Neuronal stem cell (in vitro differentiated cells): ENCODE measurements at regions not wholly inside any gene's neighbourhood (a gene's known extent, or its start where the extent isn't known, plus 50 kb on each side); places are given as distances from the start of the nearest gene placed in this dataset.

Source experiments
- DNase-seq: peaks from one replicate; pipeline ENCODE4 v3.0.0-alpha.2; 2013; ENCODE audit warnings: low spot score
- H2AFZ ChIP-seq: one replicate; pipeline ENCODE4 v1.6.1; 2013; ENCODE audit warnings: mild to moderate bottlenecking, low read length, inconsistent platforms
- H2AK5ac ChIP-seq: 2 replicates; pipeline ENCODE4 v1.6.1; 2013; ENCODE audit warnings: low read depth, mild to moderate bottlenecking, inconsistent platforms, low read length, moderate library complexity, mixed read lengths
- H2BK120ac ChIP-seq: 2 replicates; pipeline ENCODE4 v1.6.1; 2013; ENCODE audit warnings: low read depth, mild to moderate bottlenecking, inconsistent platforms, low read length, moderate library complexity, mixed read lengths
- H2BK12ac ChIP-seq: one replicate; pipeline ENCODE4 v1.6.1; 2013; ENCODE audit warnings: low read length, inconsistent platforms
- H2BK15ac ChIP-seq: 2 replicates; pipeline ENCODE4 v1.6.1; 2013; ENCODE audit warnings: mild to moderate bottlenecking, low read length, inconsistent platforms, mixed read lengths
- H2BK5ac ChIP-seq: one replicate; pipeline ENCODE4 v1.6.1; 2013; ENCODE audit warnings: inconsistent platforms, mild to moderate bottlenecking, low read length, moderate library complexity
- H3K14ac ChIP-seq: one replicate; pipeline ENCODE4 v1.6.1; 2013; ENCODE audit warnings: low read length, inconsistent platforms
- H3K18ac ChIP-seq: 2 replicates; pipeline ENCODE4 v1.6.1; 2013; ENCODE audit warnings: low read length, inconsistent platforms
- H3K23ac ChIP-seq: 2 replicates; pipeline ENCODE4 v1.6.1; 2013; ENCODE audit warnings: low read depth, mild to moderate bottlenecking, mixed read lengths, low read length, inconsistent platforms; ENCODE audit not compliant: poor library complexity
- H3K27ac ChIP-seq: replicated peaks from 3 replicates; pipeline ENCODE4 v1.5.1; 2013; ENCODE audit warnings: low read length, inconsistent platforms
- H3K27me3 ChIP-seq, 3 experiments: 2 replicates each; pipeline ENCODE4 v1.6.1; 2013; ENCODE audit warnings: low read length in 3 of 3, mild to moderate bottlenecking in 2 of 3, inconsistent platforms in 1 of 3, low read depth in 1 of 3, mixed read lengths in 1 of 3, moderate library complexity in 1 of 3; ENCODE audit not compliant: control insufficient read depth in 3 of 3, insufficient read depth in 3 of 3
- H3K36me3 ChIP-seq, 2 donors: replicated peaks in 1 of 2; 2 replicates each; pipeline ENCODE4 v1.6.1; 2013; ENCODE audit warnings: low read length in 2 of 2; ENCODE audit not compliant: control insufficient read depth in 2 of 2, insufficient read depth in 2 of 2
- H3K4ac ChIP-seq: 2 replicates; pipeline ENCODE4 v1.6.1; 2013; ENCODE audit warnings: inconsistent platforms, mild to moderate bottlenecking, low read length, moderate library complexity
- H3K4me1 ChIP-seq, 2 donors: 1 replicate in 1 of 2; 2 replicates in 1 of 2; pipeline ENCODE4 v1.6.1; 2013; ENCODE audit warnings: low read length in 2 of 2, low read depth in 1 of 2; ENCODE audit not compliant: control insufficient read depth in 2 of 2, insufficient read depth in 1 of 2
- H3K4me2 ChIP-seq: one replicate; pipeline ENCODE4 v1.6.1; 2013; ENCODE audit warnings: mild to moderate bottlenecking, low read length, inconsistent platforms; ENCODE audit not compliant: insufficient read depth, poor library complexity, severe bottlenecking
- H3K4me3 ChIP-seq, 2 donors: 2 replicates each; pipeline ENCODE4 v1.5.1; 2013; ENCODE audit warnings: low read length in 2 of 2, mild to moderate bottlenecking in 2 of 2, inconsistent platforms in 1 of 2, moderate library complexity in 1 of 2
- H3K79me1 ChIP-seq: one replicate; pipeline ENCODE4 v1.6.1; 2013; ENCODE audit warnings: low read depth, mild to moderate bottlenecking, inconsistent platforms, low read length, moderate library complexity
- H3K9ac ChIP-seq: one replicate; pipeline ENCODE4 v1.6.1; 2013; ENCODE audit warnings: mild to moderate bottlenecking, low read depth, low read length, inconsistent platforms; ENCODE audit not compliant: poor library complexity
- H3K9me3 ChIP-seq, 2 donors: replicated peaks in 1 of 2; 2 replicates each; pipeline versions ENCODE3 to v1.6.1; 2013; ENCODE audit warnings: low read length in 2 of 2, mild to moderate bottlenecking in 2 of 2, inconsistent platforms in 1 of 2, low read depth in 1 of 2, mixed read lengths in 1 of 2, moderate library complexity in 1 of 2; ENCODE audit not compliant: control insufficient read depth in 2 of 2, insufficient read depth in 1 of 2
- H4K8ac ChIP-seq: one replicate; pipeline ENCODE4 v1.6.1; 2013; ENCODE audit warnings: low read depth, mild to moderate bottlenecking, inconsistent platforms, low read length, moderate library complexity
- H4K91ac ChIP-seq: one replicate; pipeline ENCODE4 v1.6.1; 2013; ENCODE audit warnings: low read length, low read depth, mild to moderate bottlenecking, inconsistent platforms; ENCODE audit not compliant: poor library complexity
- WGBS, 2 donors: extraction: QIAGEN DNeasy Blood & Tissue Kit; methylation state at CpG; one replicate each; pipeline ENCODE4 v1.1.7; 2013; ENCODE audit warnings: missing lambda C conversion rate in 2 of 2, mixed read lengths in 1 of 2; ENCODE audit not compliant: insufficient read length in 2 of 2, insufficient replicate concordance in 1 of 2; ENCODE audit errors: extremely low coverage in 2 of 2; 5-methylcytosine and 5-hydroxymethylcytosine counted together

- Histone ChIP-seq H4K91ac (no peak overlapping the region), H3K4me3 (no peak overlapping the region), H2AFZ (no peak overlapping the region), H3K4ac (no peak overlapping the region), H3K14ac (no peak overlapping the region), H2BK5ac (no peak overlapping the region), H3K27ac (no peak overlapping the region), H3K9me3 (no peaks in the 10 kb centered on the region), H3K4me2 (no peak overlapping the region), H3K36me3 (no peaks in the 10 kb centered on the region), H2AK5ac (no peak overlapping the region), H3K27me3 (no peaks in the 10 kb centered on the region), H2BK120ac (no peak overlapping the region), H4K8ac (no peak overlapping the region), H3K9ac (no peak overlapping the region), H3K79me1 (no peaks in the 10 kb centered on the region), H2BK12ac (no peak overlapping the region), H3K23ac (no peak overlapping the region), H3K18ac (no peak overlapping the region), H2BK15ac (no peak overlapping the region), H3K4me1 (no peaks in the 10 kb centered on the region)
- no peak for DNase-seq
Observed at GRCh38 chr12:85352016-85352415, 72.0 kb downstream of the ALX1 start.

DNA sequence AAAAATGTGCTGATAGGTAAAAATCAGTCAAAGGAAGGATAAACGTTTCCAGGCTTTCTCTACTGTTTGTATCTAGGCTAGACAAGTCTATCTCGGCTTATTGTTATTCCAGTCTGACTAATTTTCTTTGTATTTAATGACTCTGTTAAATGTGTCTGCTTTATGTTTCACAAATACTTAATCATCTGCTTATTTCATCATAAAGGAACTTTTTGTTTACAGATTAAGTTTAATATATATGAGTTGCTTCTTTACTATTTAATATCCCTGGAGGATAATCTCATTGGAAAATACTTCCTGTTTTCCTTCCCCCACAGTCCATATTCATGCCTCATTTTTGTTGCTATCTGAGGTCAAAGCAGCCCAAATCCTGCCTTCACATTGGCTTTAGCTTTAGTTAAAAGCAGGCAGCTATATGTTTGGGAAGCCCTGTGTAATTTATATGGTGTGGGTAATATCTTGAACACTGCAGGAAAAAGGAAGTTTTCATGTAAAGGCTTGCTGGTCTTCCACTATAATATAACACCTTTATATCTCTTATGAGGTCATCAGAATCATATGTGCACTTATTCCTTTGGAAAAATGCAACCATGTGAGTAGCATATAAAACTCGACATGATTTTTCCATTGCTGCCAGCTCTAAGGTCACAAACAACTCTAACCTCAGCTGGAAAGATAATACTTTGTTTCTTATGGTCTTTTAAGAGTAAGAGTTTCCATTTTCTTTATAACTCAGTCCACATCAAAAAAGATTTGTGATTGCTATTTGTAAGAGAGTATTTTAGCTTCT is 76.8 kb downstream of the ALX1 start:
- Histone ChIP-seq H2BK12ac (no peak overlapping the region), H3K4me1 (no peaks in the 10 kb centered on the region), H3K36me3 (no peaks in the 10 kb centered on the region), H2BK15ac (no peak overlapping the region), H2BK5ac (no peak overlapping the region), H3K4ac (no peak overlapping the region), H3K27ac (no peak overlapping the region), H3K79me1 (no peaks in the 10 kb centered on the region), H3K27me3 (no peaks in the 10 kb centered on the region), H2BK120ac (no peak overlapping the region), H3K4me3 (no peak overlapping the region), H3K18ac (no peak overlapping the region), H3K4me2 (no peak overlapping the region), H2AFZ (no peak overlapping the region), H3K23ac (no peak overlapping the region), H4K8ac (no peak overlapping the region), H4K91ac (no peak overlapping the region), H3K9me3 (no peaks in the 10 kb centered on the region), H2AK5ac (no peak overlapping the region), H3K9ac (no peak overlapping the region), H3K14ac (no peak overlapping the region)
- no CpG with 5 or more reads among the region's 3 CpGs for WGBS, 2 donors
- DNase-seq, result no peak

DNA sequence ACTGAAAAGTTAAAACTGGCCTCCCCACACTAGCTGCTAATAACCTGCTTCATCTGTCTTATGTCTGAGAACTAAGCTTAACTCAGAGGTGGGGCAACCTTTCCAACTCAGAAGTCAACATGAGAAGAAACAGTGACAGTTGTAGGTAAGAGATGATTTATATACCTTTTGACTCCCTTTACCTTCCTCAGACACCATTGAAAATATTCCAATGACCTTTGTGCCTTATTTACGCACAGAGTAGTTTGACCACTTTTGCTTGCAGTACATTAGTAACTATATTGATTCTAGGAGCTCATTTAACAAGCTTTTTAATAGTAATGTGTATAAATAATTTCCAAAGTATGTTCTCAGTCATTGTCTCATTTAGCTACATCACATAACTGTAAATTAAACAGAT is 77.6 kb downstream of the ALX1 start:
- Histone ChIP-seq H3K4ac (no peak overlapping the region), H4K8ac (no peak overlapping the region), H3K18ac (no peak overlapping the region), H2BK5ac (no peak overlapping the region), H3K9ac (no peak overlapping the region), H4K91ac (no peak overlapping the region), H3K27ac (no peak overlapping the region), H3K9me3 (no peaks in the 10 kb centered on the region), H3K4me3 (no peak overlapping the region), H2BK120ac (no peak overlapping the region), H2AK5ac (no peak overlapping the region), H3K4me1 (no peaks in the 10 kb centered on the region), H2BK15ac (no peak overlapping the region), H2AFZ (no peak overlapping the region), H2BK12ac (no peak overlapping the region), H3K23ac (no peak overlapping the region), H3K79me1 (no peaks in the 10 kb centered on the region), H3K4me2 (no peak overlapping the region), H3K14ac (no peak overlapping the region), H3K36me3 (no peaks in the 10 kb centered on the region), H3K27me3 (no peaks in the 10 kb centered on the region)
- WGBS, 2 donors, result no CpG with 5 or more reads among the region's 1 CpG
- no peak for DNase-seq

- H2BK15ac ChIP-seq, result no peak overlapping the region
- H2BK12ac ChIP-seq, result no peak overlapping the region
- H3K18ac ChIP-seq, result no peak overlapping the region
- no peak overlapping the region for H2AK5ac ChIP-seq
- H3K4me1 ChIP-seq, result no peaks in the 10 kb centered on the region
- no peaks in the 10 kb centered on the region for H3K79me1 ChIP-seq
- no peak overlapping the region for H2BK5ac ChIP-seq
- no peaks in the 10 kb centered on the region for H3K36me3 ChIP-seq
- H3K27me3 ChIP-seq, result no peaks in the 10 kb centered on the region
- no peak for DNase-seq
- H3K9ac ChIP-seq, result no peak overlapping the region
- H4K91ac ChIP-seq, result no peak overlapping the region
- no peak overlapping the region for H3K4ac ChIP-seq
- H4K8ac ChIP-seq, result no peak overlapping the region
- no peak overlapping the region for H3K27ac ChIP-seq
- H3K4me2 ChIP-seq, result no peak overlapping the region
- WGBS, 2 donors, result no CpG with 5 or more reads among the region's 1 CpG
- no peak overlapping the region for H3K23ac ChIP-seq
- H3K4me3 ChIP-seq, result no peak overlapping the region
- no peaks in the 10 kb centered on the region for H3K9me3 ChIP-seq
- no peak overlapping the region for H3K14ac ChIP-seq
- H2BK120ac ChIP-seq, result no peak overlapping the region
- H2AFZ ChIP-seq, result no peak overlapping the region
Observed at GRCh38 chr12:85358715-85359114, 78.7 kb downstream of the ALX1 start.
